ENCODE measurements at regions not wholly inside any gene's neighbourhood (a gene's known extent, or its start where the extent isn't known, plus 50 kb on each side); places are given as distances from the start of the nearest gene placed in this dataset.

DNA sequence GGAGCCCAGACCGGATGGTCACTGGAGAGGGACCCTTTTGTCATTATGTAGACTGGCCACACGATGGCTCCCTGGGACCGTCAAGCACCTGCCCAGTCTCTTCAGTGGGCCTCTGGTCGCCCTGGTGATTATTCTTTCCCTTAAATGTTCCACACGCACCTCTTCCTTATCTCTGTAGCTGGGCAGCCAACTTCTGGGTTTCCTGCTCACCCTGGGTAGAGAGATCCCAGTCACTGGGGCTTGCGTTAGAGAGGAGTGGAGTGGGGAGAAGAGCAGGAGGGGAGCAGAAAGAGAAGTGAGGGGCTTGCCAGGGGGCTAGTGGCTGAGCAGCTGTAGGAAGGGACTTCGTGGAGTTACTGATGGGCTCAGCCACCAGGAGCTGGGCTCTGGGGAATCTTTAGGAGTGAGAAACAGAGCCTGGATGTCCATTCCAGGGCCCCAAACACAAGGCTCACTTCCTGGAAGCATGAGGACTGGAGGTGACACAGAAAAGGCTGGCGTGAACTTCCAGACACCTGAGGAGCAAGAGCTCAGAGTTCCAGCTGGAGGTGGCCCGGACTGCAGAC, 150.1 kb downstream of the DHX35 start:
- DNase-seq (ENCODE audit: low spot score), result peak; percentile 78
- TF ChIP-seq, protein P1, sequence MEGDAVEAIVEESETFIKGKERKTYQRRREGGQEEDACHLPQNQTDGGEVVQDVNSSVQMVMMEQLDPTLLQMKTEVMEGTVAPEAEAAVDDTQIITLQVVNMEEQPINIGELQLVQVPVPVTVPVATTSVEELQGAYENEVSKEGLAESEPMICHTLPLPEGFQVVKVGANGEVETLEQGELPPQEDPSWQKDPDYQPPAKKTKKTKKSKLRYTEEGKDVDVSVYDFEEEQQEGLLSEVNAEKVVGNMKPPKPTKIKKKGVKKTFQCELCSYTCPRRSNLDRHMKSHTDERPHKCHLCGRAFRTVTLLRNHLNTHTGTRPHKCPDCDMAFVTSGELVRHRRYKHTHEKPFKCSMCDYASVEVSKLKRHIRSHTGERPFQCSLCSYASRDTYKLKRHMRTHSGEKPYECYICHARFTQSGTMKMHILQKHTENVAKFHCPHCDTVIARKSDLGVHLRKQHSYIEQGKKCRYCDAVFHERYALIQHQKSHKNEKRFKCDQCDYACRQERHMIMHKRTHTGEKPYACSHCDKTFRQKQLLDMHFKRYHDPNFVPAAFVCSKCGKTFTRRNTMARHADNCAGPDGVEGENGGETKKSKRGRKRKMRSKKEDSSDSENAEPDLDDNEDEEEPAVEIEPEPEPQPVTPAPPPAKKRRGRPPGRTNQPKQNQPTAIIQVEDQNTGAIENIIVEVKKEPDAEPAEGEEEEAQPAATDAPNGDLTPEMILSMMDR (IDR thresholded peaks at IDR 0.05; ENCODE audit: extremely low read depth, missing control alignments), result no peak

DNA sequence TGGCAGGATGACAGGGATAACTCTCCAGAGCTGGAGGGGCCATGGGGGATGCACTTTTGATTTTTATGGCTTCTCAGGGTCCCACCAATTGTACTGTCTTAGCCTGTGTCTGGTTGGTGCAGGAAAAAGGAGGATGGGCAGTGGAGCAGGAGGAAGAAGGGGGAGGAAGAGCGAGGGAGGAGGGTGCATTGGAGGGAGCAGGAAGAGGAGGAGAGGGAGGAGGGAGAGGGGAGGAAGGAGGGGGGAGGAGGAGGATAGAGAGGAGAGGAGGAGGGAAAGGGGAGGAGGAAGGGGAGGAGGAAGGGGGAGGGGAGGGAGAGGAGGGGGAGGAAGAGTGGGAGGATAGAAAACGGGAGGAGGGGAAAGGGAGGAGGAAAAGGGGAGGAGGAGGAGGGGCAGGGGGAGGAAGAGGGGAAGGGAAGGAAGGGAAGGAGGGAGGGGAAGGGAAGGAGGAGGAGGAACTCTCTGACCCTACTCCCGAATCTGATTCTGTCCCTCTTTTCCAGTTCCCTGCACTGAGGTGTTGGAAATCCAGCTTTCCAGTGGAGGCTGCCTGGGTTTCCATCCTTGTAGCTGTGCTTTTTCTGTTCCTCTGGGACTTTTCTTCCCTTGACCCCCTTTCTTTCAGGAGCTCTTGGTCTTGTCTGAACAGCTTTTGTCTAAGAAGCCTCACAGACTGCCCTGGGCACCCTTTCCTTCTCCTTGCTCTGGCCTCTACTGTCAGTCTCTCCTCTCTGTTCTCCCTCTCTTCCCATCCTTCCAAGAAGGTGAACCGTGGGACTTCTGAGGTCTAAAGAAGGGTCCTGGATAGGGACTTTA, 149.4 kb downstream of the DHX35 start:
- no peak for DNase-seq (ENCODE audit: low spot score)
- TF ChIP-seq, protein P1 (IDR thresholded peaks at IDR 0.05; ENCODE audit: extremely low read depth, missing control alignments), result no peak

DNA sequence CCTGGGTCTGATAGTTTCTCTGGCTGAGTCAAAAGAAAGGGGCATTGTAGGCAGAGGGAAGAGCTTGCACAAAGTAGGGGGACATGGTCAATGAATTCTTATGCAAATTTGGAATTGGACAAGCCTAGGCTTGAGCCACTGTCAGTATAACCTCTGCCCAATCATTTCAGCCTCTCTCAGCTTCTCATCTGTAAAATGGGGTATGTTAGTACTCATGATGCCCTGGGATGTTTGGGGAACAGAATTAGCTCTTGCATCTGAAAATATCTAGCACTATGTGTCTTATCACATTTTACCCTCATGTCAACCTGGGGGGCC, 148.6 kb downstream of the DHX35 start:
- no peak for DNase-seq (ENCODE audit: low spot score)
- TF ChIP-seq, protein P1 (IDR thresholded peaks at IDR 0.05; ENCODE audit: extremely low read depth, missing control alignments), result no peak

DNA sequence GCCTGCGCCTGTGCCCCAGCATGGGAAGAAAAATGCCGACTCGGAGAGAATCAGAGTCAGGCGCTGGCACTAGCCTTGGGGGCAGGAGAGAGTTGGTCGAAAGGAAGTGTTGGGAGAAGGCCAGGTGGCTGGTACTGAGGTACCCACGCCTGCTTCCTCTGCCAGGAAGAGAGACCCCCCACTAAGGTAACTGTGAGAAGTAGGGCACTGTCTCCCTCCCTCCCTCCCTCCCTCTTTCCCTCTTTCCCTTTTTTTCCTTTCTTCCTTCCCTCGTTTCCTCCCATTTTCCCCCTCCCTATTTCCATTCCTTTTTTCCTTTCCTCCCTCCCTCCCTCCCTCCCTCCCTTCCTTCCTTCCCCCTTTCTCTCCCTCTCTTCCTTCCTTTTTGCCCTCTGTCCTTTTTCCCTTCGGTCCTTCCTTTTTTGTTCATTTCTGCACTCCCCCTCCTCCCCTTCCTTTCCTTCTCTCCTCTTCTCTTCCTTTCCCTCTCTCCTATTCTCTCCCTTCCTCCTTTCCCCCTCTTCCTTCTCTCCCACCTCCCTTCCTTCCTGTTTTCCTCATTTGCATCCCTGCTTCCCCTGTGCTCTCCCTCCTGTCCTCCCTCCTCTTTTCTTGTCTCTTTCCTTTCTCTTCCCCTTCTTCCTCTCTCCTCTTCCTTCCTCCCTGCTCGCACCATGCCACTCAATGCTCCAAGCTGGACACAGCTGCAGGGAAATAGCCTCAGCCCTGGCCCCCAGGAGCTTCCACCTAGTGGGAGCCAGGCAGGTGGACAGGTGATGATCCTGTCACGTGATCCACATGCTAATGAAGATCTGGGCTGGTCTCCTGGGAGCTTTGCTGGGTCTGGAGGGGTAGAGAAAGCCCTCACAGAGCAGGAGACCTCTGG, 148.0 kb downstream of the DHX35 start:
- DNase-seq (ENCODE audit: low spot score), result no peak

DNA sequence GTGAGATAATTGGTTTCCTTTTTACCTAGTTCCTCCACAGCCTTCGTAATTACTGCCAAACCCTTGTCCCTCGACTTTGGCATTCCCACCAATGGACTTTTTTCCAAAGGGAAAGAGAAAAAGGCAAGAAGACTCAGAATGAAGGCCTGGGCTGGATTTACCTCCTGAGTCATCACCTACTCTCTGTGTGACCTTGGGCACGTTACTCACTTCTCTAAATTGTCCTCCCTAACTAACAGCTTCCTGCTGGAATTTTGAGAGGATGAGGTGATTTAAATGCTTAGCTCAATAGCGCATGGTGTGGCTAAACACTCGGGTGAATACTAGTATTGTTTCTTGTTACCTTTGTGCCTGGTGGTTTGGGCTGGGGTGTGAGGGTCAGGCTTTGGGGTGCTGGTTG, 146.6 kb downstream of the DHX35 start:
- TF ChIP-seq, protein P1 (IDR thresholded peaks at IDR 0.05; ENCODE audit: extremely low read depth, missing control alignments), result no peak

More for the DNA sequence above, 148.0 kb downstream of the DHX35 start:
- TF ChIP-seq, protein P1 (IDR thresholded peaks at IDR 0.05; ENCODE audit: extremely low read depth, missing control alignments), result no peak

DNA sequence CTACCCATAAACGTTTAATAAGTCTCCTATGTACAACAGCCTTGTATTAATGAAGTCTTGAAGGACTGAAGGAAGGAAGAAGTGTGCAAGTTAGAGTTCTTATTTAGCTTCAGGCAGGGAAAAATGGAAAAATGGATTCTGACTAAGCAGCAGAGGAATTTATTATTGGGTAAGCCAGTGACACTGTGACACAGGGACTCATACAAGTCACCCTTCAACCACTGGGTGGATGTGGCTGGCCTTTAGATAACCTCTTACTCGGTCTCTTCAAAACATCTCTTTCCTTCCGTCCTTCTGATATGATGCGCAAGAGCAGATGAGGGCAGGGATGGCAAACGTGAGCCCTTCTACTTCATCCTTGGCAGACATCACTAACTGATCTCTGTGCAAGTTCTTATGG, 145.6 kb downstream of the DHX35 start:
- TF ChIP-seq, protein P1 (IDR thresholded peaks at IDR 0.05; ENCODE audit: extremely low read depth, missing control alignments), result no peak
- no peak for DNase-seq (ENCODE audit: low spot score)

More for the DNA sequence above, 146.6 kb downstream of the DHX35 start:
- DNase-seq (ENCODE audit: low spot score), result no peak

DNA sequence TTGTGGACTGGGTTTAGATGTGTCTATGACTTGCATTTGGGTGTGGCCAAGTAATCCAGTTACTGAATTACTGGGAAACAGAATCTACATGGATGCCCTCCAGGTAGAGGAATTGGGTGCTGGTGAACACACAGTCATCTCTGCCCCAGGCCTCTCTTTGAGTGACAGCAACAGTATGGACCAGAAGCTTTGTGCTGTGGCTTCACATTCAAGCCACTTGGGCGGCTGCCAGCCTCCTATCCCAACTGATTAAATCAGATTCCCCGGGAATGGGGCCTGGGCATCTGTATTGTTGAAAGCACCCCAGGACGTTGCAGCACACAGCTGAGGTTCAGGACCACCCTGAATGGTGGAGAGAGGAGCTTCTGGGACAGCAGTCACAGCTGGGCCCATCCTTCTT, 144.6 kb downstream of the DHX35 start:
- TF ChIP-seq, protein P1 (IDR thresholded peaks at IDR 0.05; ENCODE audit: extremely low read depth, missing control alignments), result no peak
- no peak for DNase-seq (ENCODE audit: low spot score)
